Ovary (tissue), 3 donors: ENCODE measurements at regions not wholly inside any gene's neighbourhood (a gene's known extent, or its start where the extent isn't known, plus 50 kb on each side); places are given as distances from the start of the nearest gene placed in this dataset.

Experiments
- EP300 ChIP-seq: sonication (generic); formaldehyde crosslinking; IDR thresholded peaks from one replicate; pipeline ENCODE4 v1.6.1; 2017; ENCODE audit warnings: antibody characterized with exemption
- POLR2A ChIP-seq: fragments of 450-650 bp; IDR thresholded peaks from one replicate; pipeline ENCODE4 v1.6.1; 2017; ENCODE audit warnings: antibody characterized with exemption, mild to moderate bottlenecking, moderate library complexity
- TF ChIP-seq, protein P1 (sequence below), 3 donors: fragments of 450-650 bp in 2 of 3; fragments of 200-600 bp in 1 of 3; IDR thresholded peaks; one replicate each; pipeline versions ENCODE4 v1.5.1 to v1.8.0; 2016 to 2022; ENCODE audit warnings: antibody characterized with exemption in 3 of 3, mild to moderate bottlenecking in 1 of 3
- donor health status: DM: no; HTN: no; CAD: no.

DNA sequence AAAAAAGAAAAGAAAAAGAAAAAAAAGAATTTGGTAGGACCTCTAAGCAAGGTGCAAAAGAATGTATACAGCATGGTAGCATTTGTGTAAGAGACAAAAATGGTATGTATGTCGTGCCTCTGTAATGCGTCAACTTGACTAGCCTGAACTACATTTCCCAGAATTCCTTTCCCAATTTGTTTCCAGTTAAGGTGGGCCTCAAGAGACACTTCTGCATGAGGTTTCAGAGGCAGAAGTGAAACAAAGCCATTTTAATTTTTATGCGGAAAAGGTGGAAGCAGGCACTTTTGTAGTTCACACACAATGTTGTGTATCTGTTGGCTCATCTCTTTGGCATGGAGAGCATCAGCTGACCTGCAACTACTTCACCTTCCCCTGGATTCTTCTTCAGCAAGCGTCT lies 56.5 kb upstream of the PAPOLG start:
- TF ChIP-seq, protein P1, sequence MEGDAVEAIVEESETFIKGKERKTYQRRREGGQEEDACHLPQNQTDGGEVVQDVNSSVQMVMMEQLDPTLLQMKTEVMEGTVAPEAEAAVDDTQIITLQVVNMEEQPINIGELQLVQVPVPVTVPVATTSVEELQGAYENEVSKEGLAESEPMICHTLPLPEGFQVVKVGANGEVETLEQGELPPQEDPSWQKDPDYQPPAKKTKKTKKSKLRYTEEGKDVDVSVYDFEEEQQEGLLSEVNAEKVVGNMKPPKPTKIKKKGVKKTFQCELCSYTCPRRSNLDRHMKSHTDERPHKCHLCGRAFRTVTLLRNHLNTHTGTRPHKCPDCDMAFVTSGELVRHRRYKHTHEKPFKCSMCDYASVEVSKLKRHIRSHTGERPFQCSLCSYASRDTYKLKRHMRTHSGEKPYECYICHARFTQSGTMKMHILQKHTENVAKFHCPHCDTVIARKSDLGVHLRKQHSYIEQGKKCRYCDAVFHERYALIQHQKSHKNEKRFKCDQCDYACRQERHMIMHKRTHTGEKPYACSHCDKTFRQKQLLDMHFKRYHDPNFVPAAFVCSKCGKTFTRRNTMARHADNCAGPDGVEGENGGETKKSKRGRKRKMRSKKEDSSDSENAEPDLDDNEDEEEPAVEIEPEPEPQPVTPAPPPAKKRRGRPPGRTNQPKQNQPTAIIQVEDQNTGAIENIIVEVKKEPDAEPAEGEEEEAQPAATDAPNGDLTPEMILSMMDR (IDR thresholded peaks at IDR 0.05): no peak
- TF ChIP-seq POLR2A (no peak), EP300 (no peak)
